NCI-H2227 treated with DMSO at 0.1 percent for 48 hours (cell line): ENCODE measurements at regions not wholly inside any gene's neighbourhood (a gene's known extent, or its start where the extent isn't known, plus 50 kb on each side); places are given as distances from the start of the nearest gene placed in this dataset.
"Not testable (repeated sequence)": the region's sequence is repeated elsewhere in the genome, so short reads cannot be mapped to it uniquely, and the experiment has no call there.

Experiments used
- DNase-seq: peaks from one replicate; lab custom pipeline; 2025; lab: John Stamatoyannopoulos, UW

GRCh38 chr18:961644-962355 lies 57.1 kb downstream of the ADCYAP1 start:
- peak; percentile 27 for DNase-seq

GRCh38 chr18:963276-963675 lies 58.6 kb downstream of the ADCYAP1 start:
- no peak for DNase-seq

- DNase-seq = no peak
Observed at GRCh38 chr18:965921-966758, 61.5 kb downstream of the ADCYAP1 start.

- no peak for DNase-seq
Observed at GRCh38 chr18:966759-967576, 62.3 kb downstream of the ADCYAP1 start.

GRCh38 chr18:968910-969309 lies 64.2 kb downstream of the ADCYAP1 start:
- DNase-seq = not testable (repeated sequence)

GRCh38 chr18:969311-969710 lies 64.6 kb downstream of the ADCYAP1 start:
- DNase-seq = not testable (repeated sequence)

GRCh38 chr18:974606-975005 lies 69.9 kb downstream of the ADCYAP1 start:
- DNase-seq = not testable (repeated sequence)

GRCh38 chr18:976393-977128 lies 71.9 kb downstream of the ADCYAP1 start:
- not testable (repeated sequence) for DNase-seq

- DNase-seq = not testable (repeated sequence)
Observed at GRCh38 chr18:977327-977726, 72.7 kb downstream of the ADCYAP1 start.

- not testable (repeated sequence) for DNase-seq
Observed at GRCh38 chr18:977732-978131, 73.1 kb downstream of the ADCYAP1 start.

- no peak for DNase-seq
Observed at GRCh38 chr18:980586-980985, 75.9 kb downstream of the ADCYAP1 start.

- DNase-seq = no peak
Observed at GRCh38 chr18:984004-984403, 79.3 kb downstream of the ADCYAP1 start.

GRCh38 chr18:985212-985661 lies 80.6 kb downstream of the ADCYAP1 start:
- DNase-seq = no peak

- DNase-seq = no peak
Observed at GRCh38 chr18:986051-986450, 81.4 kb downstream of the ADCYAP1 start.

GRCh38 chr18:986552-986951 lies 81.9 kb downstream of the ADCYAP1 start:
- DNase-seq = no peak

GRCh38 chr18:987325-988186 lies 82.9 kb downstream of the ADCYAP1 start:
- DNase-seq = no peak

- DNase-seq = no peak
Observed at GRCh38 chr18:989425-989824, 84.8 kb downstream of the ADCYAP1 start.

- DNase-seq = no peak
Observed at GRCh38 chr18:990197-990596, 85.5 kb downstream of the ADCYAP1 start.

GRCh38 chr18:991441-991840 lies 86.8 kb downstream of the ADCYAP1 start:
- DNase-seq = no peak

GRCh38 chr18:993560-993959 lies 88.9 kb downstream of the ADCYAP1 start:
- DNase-seq = no peak

- no peak for DNase-seq
Observed at GRCh38 chr18:995629-996028, 91.0 kb downstream of the ADCYAP1 start.
